SK-N-DZ (cell line): ENCODE measurements at regions not wholly inside any gene's neighbourhood (a gene's known extent, or its start where the extent isn't known, plus 50 kb on each side); places are given as distances from the start of the nearest gene placed in this dataset.

Source experiments
- DNase-seq: peaks from one replicate; pipeline ENCODE4 v3.0.0-alpha.2; 2015; ENCODE audit warnings: low spot score
- small RNA-seq, 2 experiments: library from RNA; depleted of rRNA; stranded (forward); fragments of <200 nt; gene quantifications; one replicate each; pipeline ENCODE3, GENCODE V24; 2014

- no peak for DNase-seq
Measured at GRCh38 chr2:123916051-123916450, 109.0 kb upstream of the CNTNAP5 start.

- DNase-seq = no peak
Measured at GRCh38 chr2:123916531-123916930, 108.6 kb upstream of the CNTNAP5 start.

GRCh38 chr2:123917241-123917640, 107.8 kb upstream of the CNTNAP5 start:
- DNase-seq = no peak

GRCh38 chr2:123928358-123928757, 96.7 kb upstream of the CNTNAP5 start:
- no peak for DNase-seq

GRCh38 chr2:123935405-123935804, 89.7 kb upstream of the CNTNAP5 start:
- no peak for DNase-seq

GRCh38 chr2:123953846-123954245, 71.2 kb upstream of the CNTNAP5 start:
- DNase-seq = no peak

- DNase-seq = no peak
Measured at GRCh38 chr2:123958011-123958410, 67.1 kb upstream of the CNTNAP5 start.

- DNase-seq = no peak
Measured at GRCh38 chr2:123961576-123961975, 63.5 kb upstream of the CNTNAP5 start.

- DNase-seq = no peak
Measured at GRCh38 chr2:123971564-123972318, 53.3 kb upstream of the CNTNAP5 start.

Small RNAs in the stretch of these regions (small RNA-seq; reads per million reads assigned to genes)
- gene AC064859.1 = 0 reads per million in 2 experiments
